Liver (tissue), 8 donors: ENCODE measurements at regions not wholly inside any gene's neighbourhood (a gene's known extent, or its start where the extent isn't known, plus 50 kb on each side); places are given as distances from the start of the nearest gene placed in this dataset.

Experiments
- DNase-seq: peaks from one replicate; pipeline ENCODE4 v3.0.0-alpha.2; 2017; ENCODE audit warnings: low spot score
- H3K27ac ChIP-seq, 2 donors: one replicate each; pipeline ENCODE4 v1.7.0; 2013; ENCODE audit warnings: inconsistent platforms in 2 of 2, low read length in 2 of 2, control low read depth in 1 of 2, low read depth in 1 of 2, mild to moderate bottlenecking in 1 of 2
- H3K27me3 ChIP-seq, 4 donors: one replicate each; pipeline versions ENCODE4 v1.6.1 to v1.7.0; 2013; ENCODE audit warnings: low read length in 3 of 4, inconsistent platforms in 1 of 4, mild to moderate bottlenecking in 1 of 4, moderate library complexity in 1 of 4; ENCODE audit not compliant: control insufficient read depth in 4 of 4, insufficient read depth in 4 of 4
- H3K36me3 ChIP-seq, 4 donors: one replicate each; pipeline versions ENCODE4 v1.6.1 to v1.7.0; 2013; ENCODE audit warnings: low read length in 3 of 4, mild to moderate bottlenecking in 3 of 4, low read depth in 1 of 4, moderate library complexity in 1 of 4; ENCODE audit not compliant: control insufficient read depth in 4 of 4, insufficient read depth in 3 of 4
- H3K4me1 ChIP-seq, 4 donors: one replicate each; pipeline versions ENCODE4 v1.6.1 to v1.7.0; 2013; ENCODE audit warnings: low read length in 3 of 4, mild to moderate bottlenecking in 3 of 4, moderate library complexity in 1 of 4; ENCODE audit not compliant: control insufficient read depth in 4 of 4, insufficient read depth in 4 of 4
- H3K4me3 ChIP-seq, 3 donors: one replicate each; pipeline versions ENCODE4 v1.6.1 to v1.7.0; 2013; ENCODE audit warnings: low read length in 3 of 3, control low read depth in 1 of 3, low read depth in 1 of 3, mild to moderate bottlenecking in 1 of 3
- H3K9ac ChIP-seq, 2 donors: one replicate each; pipeline ENCODE4 v1.7.0; 2013; ENCODE audit warnings: low read length in 2 of 2, mild to moderate bottlenecking in 2 of 2, moderate library complexity in 2 of 2, control low read depth in 1 of 2, low read depth in 1 of 2
- H3K9me3 ChIP-seq, 4 donors: one replicate each; pipeline versions ENCODE4 v1.6.1 to v1.7.0; 2013; ENCODE audit warnings: low read length in 3 of 4; ENCODE audit not compliant: control insufficient read depth in 4 of 4
- EGR1 ChIP-seq, 2 donors: IDR thresholded peaks; 2 replicates each; pipeline ENCODE4 v1.6.1; 2016 to 2018; ENCODE audit warnings: antibody characterized with exemption in 2 of 2, low read depth in 2 of 2
- FOXA1 ChIP-seq: IDR thresholded peaks from 2 replicates; pipeline ENCODE4 v1.6.1; 2016; ENCODE audit warnings: antibody characterized with exemption
- FOXA2 ChIP-seq: IDR thresholded peaks from 2 replicates; pipeline ENCODE4 v1.6.1; 2016; ENCODE audit warnings: antibody characterized with exemption
- JUND ChIP-seq, 2 donors: IDR thresholded peaks; 2 replicates each; pipeline ENCODE4 v1.6.1; 2016; ENCODE audit warnings: antibody characterized with exemption in 2 of 2
- NR2F2 ChIP-seq: IDR thresholded peaks from 2 replicates; pipeline ENCODE4 v1.6.1; 2016; ENCODE audit warnings: antibody characterized with exemption
- RAD21 ChIP-seq, 2 donors: IDR thresholded peaks; 2 replicates each; pipeline ENCODE4 v1.6.1; 2016; ENCODE audit warnings: antibody characterized with exemption in 2 of 2, mild to moderate bottlenecking in 2 of 2
- RXRA ChIP-seq, 2 donors: IDR thresholded peaks; 2 replicates each; pipeline ENCODE4 v1.6.1; 2017 to 2018; ENCODE audit warnings: antibody characterized with exemption in 2 of 2, mild to moderate bottlenecking in 1 of 2
- SP1 ChIP-seq: IDR thresholded peaks from 2 replicates; pipeline ENCODE4 v1.6.1; 2018; ENCODE audit warnings: antibody characterized with exemption, mild to moderate bottlenecking
- TAF1 ChIP-seq: conservative IDR thresholded peaks from 2 replicates; pipeline ENCODE4 v1.6.1; 2016; ENCODE audit warnings: antibody characterized with exemption, mild to moderate bottlenecking
- YY1 ChIP-seq: IDR thresholded peaks from 2 replicates; pipeline ENCODE4 v1.6.1; 2016; ENCODE audit warnings: antibody characterized with exemption, mild to moderate bottlenecking
- WGBS: extraction: QIAGEN DNeasy Blood & Tissue Kit; methylation state at CpG from one replicate; pipeline ENCODE4 v1.1.7; 2013; 5-methylcytosine and 5-hydroxymethylcytosine counted together
- TF ChIP-seq, protein P1 (sequence below): IDR thresholded peaks from 2 replicates; pipeline ENCODE4 v1.6.1; 2016; ENCODE audit warnings: antibody characterized with exemption
- TF ChIP-seq, protein P2 (sequence below): fragments of 150-350 bp; IDR thresholded peaks from 2 replicates; pipeline ENCODE4 v1.5.1; 2017; ENCODE audit warnings: improper control_type of control experiment, low read depth, low read length; ENCODE audit not compliant: missing input control
- TF ChIP-seq, protein P3 (sequence below): IDR thresholded peaks from 2 replicates; pipeline ENCODE4 v1.6.1; 2016; ENCODE audit warnings: antibody characterized with exemption
- TF ChIP-seq, protein P4 (sequence below): IDR thresholded peaks from 2 replicates; pipeline ENCODE4 v1.6.1; 2016; ENCODE audit warnings: antibody characterized with exemption, mild to moderate bottlenecking
- donor health status: healthy.
- donor health status: healthy.
- donor health status: healthy.
- donor health status: healthy.
- donor health status: healthy.

DNA sequence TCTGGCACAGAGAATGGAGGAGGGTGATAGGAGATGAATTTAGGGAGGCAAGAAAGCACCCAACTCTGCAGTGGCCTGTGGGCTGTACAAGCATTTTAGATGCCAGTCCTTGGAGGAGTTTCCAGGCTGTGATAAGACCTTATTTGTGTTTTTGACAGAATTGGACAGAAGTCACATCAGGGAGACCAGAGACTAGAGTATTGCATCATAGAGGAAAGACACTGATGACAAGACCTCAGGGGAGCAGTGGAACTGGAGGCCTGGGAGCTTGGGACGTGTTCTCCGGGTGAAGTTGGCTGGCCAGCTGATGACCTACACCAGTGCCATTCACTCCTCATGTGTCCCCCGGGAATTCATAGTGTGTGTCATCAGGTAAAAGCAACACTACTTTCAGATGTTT, 284.0 kb upstream of the ZFP42 start:
- H3K27me3 ChIP-seq = peaks cover 0 to under 1% (median 0%) of the 10 kb centered on the region in 4 donors
- H3K9ac ChIP-seq = no peak overlapping the region
- no peaks in the 10 kb centered on the region for H3K4me1 ChIP-seq
- DNase-seq = no peak
- H3K9me3 ChIP-seq = peaks cover 0 to 2% (median 0%) of the 10 kb centered on the region in 4 donors
- H3K27ac ChIP-seq = no peak overlapping the region
- no peak overlapping the region for H3K4me3 ChIP-seq
- H3K36me3 ChIP-seq = no peaks in the 10 kb centered on the region
- TF ChIP-seq EGR1 (IDR thresholded peaks at IDR 0.05; ENCODE audit: low read depth in 2 of 2) = no peak
- TF ChIP-seq NR2F2 = no peak
- TF ChIP-seq, protein P1, sequence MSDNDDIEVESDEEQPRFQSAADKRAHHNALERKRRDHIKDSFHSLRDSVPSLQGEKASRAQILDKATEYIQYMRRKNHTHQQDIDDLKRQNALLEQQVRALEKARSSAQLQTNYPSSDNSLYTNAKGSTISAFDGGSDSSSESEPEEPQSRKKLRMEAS = no peak
- TF ChIP-seq TAF1 = no peak
- no peak for TF ChIP-seq JUND (IDR thresholded peaks at IDR 0.05)
- TF ChIP-seq, protein P2, sequence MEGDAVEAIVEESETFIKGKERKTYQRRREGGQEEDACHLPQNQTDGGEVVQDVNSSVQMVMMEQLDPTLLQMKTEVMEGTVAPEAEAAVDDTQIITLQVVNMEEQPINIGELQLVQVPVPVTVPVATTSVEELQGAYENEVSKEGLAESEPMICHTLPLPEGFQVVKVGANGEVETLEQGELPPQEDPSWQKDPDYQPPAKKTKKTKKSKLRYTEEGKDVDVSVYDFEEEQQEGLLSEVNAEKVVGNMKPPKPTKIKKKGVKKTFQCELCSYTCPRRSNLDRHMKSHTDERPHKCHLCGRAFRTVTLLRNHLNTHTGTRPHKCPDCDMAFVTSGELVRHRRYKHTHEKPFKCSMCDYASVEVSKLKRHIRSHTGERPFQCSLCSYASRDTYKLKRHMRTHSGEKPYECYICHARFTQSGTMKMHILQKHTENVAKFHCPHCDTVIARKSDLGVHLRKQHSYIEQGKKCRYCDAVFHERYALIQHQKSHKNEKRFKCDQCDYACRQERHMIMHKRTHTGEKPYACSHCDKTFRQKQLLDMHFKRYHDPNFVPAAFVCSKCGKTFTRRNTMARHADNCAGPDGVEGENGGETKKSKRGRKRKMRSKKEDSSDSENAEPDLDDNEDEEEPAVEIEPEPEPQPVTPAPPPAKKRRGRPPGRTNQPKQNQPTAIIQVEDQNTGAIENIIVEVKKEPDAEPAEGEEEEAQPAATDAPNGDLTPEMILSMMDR = no peak
- TF ChIP-seq FOXA1 = no peak
- TF ChIP-seq RXRA (IDR thresholded peaks at IDR 0.05) = no peak
- TF ChIP-seq, protein P3, sequence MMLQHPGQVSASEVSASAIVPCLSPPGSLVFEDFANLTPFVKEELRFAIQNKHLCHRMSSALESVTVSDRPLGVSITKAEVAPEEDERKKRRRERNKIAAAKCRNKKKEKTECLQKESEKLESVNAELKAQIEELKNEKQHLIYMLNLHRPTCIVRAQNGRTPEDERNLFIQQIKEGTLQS = no peak
- WGBS = 81% methylated on average over 3 of the region's 3 CpGs

DNA sequence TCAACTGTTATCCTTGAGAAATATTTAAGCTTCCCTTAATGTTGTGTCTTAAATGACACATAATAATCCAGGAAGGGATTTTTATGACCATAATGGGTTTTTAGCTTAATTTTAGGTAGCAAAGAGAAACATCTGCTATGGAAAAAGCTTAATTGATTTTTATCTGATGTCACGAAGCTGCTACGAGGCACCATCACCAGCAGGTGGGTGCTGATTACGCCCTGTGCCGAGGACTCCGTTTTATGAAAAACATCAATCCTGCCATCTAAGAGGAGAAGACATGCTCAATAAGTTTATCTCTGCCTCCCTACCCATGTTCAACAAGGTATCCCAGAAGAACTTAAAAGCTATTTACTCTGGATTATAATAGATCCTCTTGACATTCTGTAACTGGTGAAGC, 280.6 kb upstream of the ZFP42 start:
- no peaks in the 10 kb centered on the region for H3K36me3 ChIP-seq
- no peaks in the 10 kb centered on the region for H3K4me1 ChIP-seq
- TF ChIP-seq, protein P3 = no peak
- TF ChIP-seq FOXA1 = no peak
- no peak for TF ChIP-seq RAD21 (IDR thresholded peaks at IDR 0.05)
- TF ChIP-seq FOXA2 = no peak
- TF ChIP-seq, protein P1 = no peak
- TF ChIP-seq RXRA (IDR thresholded peaks at IDR 0.05) = no peak
- TF ChIP-seq YY1 = no peak
- no peak for TF ChIP-seq JUND (IDR thresholded peaks at IDR 0.05)
- TF ChIP-seq SP1 = no peak
- TF ChIP-seq, protein P4, sequence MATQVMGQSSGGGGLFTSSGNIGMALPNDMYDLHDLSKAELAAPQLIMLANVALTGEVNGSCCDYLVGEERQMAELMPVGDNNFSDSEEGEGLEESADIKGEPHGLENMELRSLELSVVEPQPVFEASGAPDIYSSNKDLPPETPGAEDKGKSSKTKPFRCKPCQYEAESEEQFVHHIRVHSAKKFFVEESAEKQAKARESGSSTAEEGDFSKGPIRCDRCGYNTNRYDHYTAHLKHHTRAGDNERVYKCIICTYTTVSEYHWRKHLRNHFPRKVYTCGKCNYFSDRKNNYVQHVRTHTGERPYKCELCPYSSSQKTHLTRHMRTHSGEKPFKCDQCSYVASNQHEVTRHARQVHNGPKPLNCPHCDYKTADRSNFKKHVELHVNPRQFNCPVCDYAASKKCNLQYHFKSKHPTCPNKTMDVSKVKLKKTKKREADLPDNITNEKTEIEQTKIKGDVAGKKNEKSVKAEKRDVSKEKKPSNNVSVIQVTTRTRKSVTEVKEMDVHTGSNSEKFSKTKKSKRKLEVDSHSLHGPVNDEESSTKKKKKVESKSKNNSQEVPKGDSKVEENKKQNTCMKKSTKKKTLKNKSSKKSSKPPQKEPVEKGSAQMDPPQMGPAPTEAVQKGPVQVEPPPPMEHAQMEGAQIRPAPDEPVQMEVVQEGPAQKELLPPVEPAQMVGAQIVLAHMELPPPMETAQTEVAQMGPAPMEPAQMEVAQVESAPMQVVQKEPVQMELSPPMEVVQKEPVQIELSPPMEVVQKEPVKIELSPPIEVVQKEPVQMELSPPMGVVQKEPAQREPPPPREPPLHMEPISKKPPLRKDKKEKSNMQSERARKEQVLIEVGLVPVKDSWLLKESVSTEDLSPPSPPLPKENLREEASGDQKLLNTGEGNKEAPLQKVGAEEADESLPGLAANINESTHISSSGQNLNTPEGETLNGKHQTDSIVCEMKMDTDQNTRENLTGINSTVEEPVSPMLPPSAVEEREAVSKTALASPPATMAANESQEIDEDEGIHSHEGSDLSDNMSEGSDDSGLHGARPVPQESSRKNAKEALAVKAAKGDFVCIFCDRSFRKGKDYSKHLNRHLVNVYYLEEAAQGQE = no peak
- no peak for TF ChIP-seq EGR1 (IDR thresholded peaks at IDR 0.05; ENCODE audit: low read depth in 2 of 2)
- H3K27me3 ChIP-seq = peaks cover 0 to 2% (median 0%) of the 10 kb centered on the region in 4 donors
- 85% methylated on average over 5 of the region's 5 CpGs for whole genome bisulfite sequencing
- H3K9me3 ChIP-seq = peaks cover 0 to 3% (median 1%) of the 10 kb centered on the region in 4 donors
- no peak overlapping the region for H3K27ac ChIP-seq
- no peak overlapping the region for H3K9ac ChIP-seq
- no peak for DNase-seq
- H3K4me3 ChIP-seq = no peak overlapping the region
